GM21825 (cell line): ENCODE measurements at regions not wholly inside any gene's neighbourhood (a gene's known extent, or its start where the extent isn't known, plus 50 kb on each side); places are given as distances from the start of the nearest gene placed in this dataset.
"Not testable (repeated sequence)": the region's sequence is repeated elsewhere in the genome, so short reads cannot be mapped to it uniquely, and the experiment has no call there.

Experiments
- ATAC-seq: cut with Tn5 transposase; IDR thresholded peaks from one replicate; pipeline ENCODE4 v1.9.1; 2021; ENCODE audit warnings: mild to moderate bottlenecking, moderate library complexity; ENCODE audit not compliant: unreplicated experiment

GRCh38 chr6:98014442-98015201, 731.6 kb upstream of the MMS22L start:
- ATAC-seq = no peak

DNA sequence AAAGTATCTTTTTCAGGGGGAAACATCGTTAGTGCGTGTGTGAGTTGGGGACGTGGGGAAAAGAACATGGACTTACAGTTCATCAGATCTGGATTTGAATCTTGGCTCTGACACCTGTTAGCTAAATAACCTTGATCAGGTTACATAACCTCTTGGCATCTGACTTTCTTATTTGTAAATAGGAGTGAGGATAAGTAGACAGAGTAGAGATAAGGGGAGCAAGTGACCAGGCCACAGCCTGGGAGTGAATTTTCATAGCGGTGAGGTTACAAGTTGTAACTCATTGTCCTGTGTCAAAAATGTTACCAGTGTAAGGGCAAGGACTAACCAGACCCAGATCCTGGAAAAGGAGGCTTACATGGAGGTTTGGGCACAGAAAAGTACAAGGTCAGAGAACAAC, 733.5 kb upstream of the MMS22L start:
- ATAC-seq = no peak

GRCh38 chr6:98020222-98020621, 737.2 kb upstream of the MMS22L start:
- no peak for ATAC-seq

- no peak for ATAC-seq
Measured at GRCh38 chr6:98024359-98024758, 741.3 kb upstream of the MMS22L start.

GRCh38 chr6:98027898-98028297, 744.9 kb upstream of the MMS22L start:
- no peak for ATAC-seq

DNA sequence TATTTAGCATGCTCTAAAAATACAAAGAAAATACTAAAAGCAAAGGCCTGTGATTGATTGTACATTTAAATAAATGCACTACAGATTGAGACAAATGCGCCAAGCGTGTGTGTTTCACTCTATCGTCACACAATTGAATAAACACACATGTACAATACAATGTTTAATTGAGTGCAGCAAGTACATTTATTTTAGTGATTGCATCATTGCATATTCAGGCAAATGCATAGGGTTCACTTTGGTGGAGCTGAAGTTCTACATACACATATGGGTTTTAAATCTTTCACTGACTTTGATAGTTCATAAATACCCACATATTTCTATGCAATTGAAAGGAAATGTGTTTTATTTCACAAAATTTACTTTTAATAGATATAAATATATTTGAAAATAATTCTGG, 750.6 kb upstream of the MMS22L start:
- no peak for ATAC-seq

- ATAC-seq = no peak
Measured at GRCh38 chr6:98036344-98036923, 753.4 kb upstream of the MMS22L start.

DNA sequence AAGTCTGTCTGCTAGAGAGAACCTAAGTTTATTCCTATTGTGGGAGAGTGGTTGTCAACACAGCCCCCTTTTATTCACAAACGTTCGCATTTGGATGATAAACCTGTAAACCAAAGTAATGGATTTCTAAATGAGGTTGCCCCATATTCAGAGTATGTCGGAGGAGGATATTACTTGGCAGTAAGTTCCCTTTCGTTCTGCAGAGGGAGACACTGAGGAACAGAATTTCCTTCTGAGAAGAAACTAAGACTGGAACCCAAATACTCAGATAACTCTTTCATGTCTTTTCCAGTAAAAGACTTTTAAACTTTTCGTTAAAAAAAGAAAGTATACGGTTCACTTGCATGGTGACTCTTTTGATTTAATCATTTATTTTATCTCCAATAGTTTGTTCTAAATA, 754.6 kb upstream of the MMS22L start:
- ATAC-seq = no peak

DNA sequence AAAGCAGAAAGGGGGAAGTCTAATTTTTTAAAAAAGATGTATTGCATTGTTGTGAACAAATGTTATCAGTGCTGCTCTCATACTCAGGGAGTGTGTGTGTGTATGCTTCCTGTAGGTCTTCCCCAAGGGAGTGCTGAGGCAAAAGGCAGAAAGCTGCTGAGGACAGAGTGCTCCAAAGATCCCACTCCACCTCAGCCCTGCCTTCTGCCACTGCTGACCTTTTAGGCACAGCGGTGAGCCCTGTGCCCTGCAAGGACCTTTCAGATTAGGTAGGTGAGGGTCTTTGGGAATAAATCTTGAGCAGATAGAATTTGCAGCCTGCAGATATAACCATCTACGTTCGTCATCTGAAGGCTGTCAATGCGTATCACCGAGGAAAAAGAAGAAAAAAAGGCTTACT, 756.4 kb upstream of the MMS22L start:
- no peak for ATAC-seq

- no peak for ATAC-seq
Measured at GRCh38 chr6:98039904-98040607, 757.0 kb upstream of the MMS22L start.

GRCh38 chr6:98041056-98041455, 758.0 kb upstream of the MMS22L start:
- ATAC-seq = no peak

DNA sequence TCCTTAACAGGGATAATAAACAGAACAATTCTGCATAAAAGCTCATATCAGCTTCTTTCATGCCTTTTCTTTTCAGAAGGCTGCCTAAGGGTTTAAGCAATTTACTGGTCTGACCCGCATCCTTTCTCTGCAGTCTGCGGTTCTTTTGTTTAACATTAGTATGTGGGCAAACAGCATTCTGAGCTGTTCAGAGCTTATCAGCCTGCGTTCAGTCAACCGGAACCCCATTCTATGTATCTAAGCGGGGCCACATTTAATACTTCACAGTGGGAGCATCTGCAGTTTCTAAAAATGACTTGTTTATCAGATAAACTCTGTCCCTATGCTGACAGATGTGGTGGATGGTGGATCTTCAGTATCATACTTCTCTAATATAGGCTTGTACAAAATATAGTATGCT, 758.9 kb upstream of the MMS22L start:
- ATAC-seq = no peak

DNA sequence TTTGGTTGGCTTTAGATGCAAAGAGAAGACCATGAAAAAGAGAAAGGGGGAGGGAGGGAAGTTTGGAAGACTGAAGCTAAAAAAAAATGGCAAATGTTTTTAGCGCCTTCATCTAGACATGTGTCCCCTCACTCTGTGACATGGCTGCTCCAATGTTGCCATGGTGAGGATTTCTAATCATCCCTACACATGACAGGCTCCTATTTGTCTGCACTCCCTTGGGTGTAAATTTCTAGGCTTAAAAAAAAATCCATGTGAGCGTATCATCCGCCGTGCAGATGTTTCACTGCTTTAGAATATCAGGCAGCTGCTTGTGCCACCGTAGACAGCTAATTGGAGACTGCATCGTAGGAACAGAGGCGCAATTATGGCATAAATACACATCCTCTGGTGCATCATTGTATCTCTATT, 761.1 kb upstream of the MMS22L start:
- no peak for ATAC-seq

DNA sequence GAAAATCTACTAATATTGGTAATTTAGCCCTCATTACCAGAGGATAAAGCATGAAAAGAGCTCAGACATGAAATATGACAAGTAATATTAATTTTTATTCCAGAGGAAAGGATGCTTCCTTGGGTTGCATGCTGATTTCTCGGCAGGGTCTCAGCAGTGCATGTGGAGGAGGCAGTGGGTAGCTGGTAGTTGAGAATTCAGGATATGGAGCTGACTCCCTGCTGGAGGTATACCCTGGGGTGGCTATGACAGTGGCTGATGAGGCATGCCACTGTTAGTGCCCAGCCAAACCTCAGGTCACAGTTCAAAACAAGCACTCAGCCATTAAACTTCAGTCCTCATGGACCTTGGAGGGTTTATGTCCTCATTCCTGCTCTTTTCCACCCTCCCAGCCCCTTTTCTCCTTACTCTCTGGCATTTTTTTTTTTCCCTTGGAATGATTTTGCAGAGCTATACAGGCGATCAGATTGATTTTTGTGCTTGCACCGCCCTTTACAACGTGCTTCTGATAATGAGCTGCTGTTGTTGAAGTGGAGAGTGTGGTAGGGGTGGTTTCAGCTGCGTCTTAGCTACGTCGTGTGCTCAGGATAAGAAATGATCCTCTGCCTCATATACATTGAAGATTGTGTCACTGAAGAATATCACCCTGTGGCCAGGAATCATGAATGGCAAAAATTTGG, 761.9 kb upstream of the MMS22L start:
- no peak for ATAC-seq

DNA sequence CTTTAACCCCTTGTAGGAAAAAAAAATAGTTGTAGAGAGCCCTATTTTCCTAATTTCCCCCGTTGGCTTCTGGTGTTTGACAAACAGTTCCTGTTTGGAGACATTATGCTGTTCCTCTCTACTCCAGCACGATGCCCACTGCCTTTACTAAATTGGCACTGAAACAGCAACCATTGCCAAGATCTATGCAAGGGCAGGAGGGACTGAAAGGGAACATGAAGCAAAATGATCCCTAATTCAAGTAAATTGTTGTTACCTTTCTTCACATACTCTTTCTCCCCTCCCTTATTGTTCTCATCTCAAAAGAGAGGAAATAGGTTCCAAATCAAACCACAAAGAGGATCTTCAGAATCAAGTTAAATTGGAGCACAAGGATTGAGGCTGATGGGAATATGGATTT, 764.1 kb upstream of the MMS22L start:
- ATAC-seq = no peak

GRCh38 chr6:98047871-98048270, 764.9 kb upstream of the MMS22L start:
- no peak for ATAC-seq

DNA sequence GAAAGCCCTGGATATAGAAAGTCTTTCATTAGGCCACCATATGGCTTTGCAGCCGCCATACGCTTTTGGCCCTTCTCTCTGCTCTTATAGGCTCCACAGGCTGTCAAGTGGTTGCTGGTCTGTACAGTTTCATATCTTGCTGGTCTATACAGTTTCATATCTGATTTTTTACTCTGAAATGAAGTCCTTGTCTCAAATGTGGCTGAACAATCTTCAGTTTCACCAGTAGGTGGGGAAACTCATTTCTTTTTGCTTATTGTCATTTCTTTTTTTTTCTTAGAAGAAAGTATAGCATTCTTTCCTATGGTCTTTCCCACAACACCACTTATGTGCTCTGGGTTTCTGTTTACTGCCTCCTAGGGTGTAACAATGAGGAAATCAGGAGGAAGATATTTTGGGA, 771.4 kb upstream of the MMS22L start:
- peak; percentile 58 for ATAC-seq

GRCh38 chr6:98056955-98057354, 773.9 kb upstream of the MMS22L start:
- no peak for ATAC-seq

GRCh38 chr6:98067375-98067774, 767.0 kb upstream of the POU3F2 start:
- ATAC-seq = no peak

GRCh38 chr6:98088537-98088936, 745.8 kb upstream of the POU3F2 start:
- ATAC-seq = not testable (repeated sequence)

DNA sequence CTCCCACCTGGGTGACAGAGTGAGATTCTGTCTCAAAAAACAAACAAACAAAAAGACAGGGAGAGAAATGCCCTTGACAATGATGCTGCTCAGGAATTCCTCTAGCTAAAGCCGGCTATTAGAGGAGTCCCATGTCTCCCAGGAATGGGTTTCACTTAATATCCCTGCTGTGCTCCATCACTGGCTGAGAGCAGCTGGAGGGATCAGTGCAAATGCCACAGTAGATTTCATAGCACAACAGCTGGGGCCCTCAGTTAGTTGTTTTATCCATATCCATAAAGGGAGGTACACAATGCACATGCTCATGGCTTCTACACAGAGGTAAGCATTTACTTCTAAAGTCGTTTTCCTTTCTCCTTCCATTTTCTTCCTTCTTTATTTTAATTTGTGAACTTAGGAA, 742.0 kb upstream of the POU3F2 start:
- no peak for ATAC-seq

DNA sequence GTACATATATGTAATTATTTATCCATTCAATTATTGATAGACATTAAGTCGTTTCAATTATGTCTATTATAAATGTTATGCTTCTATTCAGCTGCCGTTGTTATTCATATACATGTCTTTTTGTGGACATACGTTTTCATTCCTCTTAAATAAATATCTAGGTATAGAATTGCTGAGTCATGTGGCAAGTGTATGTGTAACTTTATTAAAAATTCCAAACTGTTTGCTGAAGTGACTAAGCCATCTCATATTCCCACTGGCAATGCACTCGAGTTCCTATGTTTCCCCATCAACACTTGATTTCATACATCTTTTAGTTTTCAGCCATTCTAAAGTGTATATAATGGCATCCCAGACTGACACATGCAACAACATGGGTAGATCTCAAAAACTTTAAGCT, 739.7 kb upstream of the POU3F2 start:
- no peak for ATAC-seq
